NCI-H510A treated with DMSO at 0.1 percent for 48 hours (cell line): ENCODE measurements at regions not wholly inside any gene's neighbourhood (a gene's known extent, or its start where the extent isn't known, plus 50 kb on each side); places are given as distances from the start of the nearest gene placed in this dataset.
"Not testable (repeated sequence)": the region's sequence is repeated elsewhere in the genome, so short reads cannot be mapped to it uniquely, and the experiment has no call there.

Experiments used
- DNase-seq: peaks from one replicate; lab custom pipeline; 2025; lab: John Stamatoyannopoulos, UW

- DNase-seq = no peak
Measured at GRCh38 chr2:221924576-221924975, 352.5 kb upstream of the EPHA4 start.

- DNase-seq = no peak
Measured at GRCh38 chr2:221915926-221916325, 343.8 kb upstream of the EPHA4 start.

GRCh38 chr2:221914334-221914880 is 342.3 kb upstream of the EPHA4 start:
- no peak for DNase-seq

- DNase-seq = no peak
Measured at GRCh38 chr2:221911890-221912289, 339.8 kb upstream of the EPHA4 start.

- DNase-seq = no peak
Measured at GRCh38 chr2:221911321-221911720, 339.2 kb upstream of the EPHA4 start.

GRCh38 chr2:221908518-221908917 is 336.4 kb upstream of the EPHA4 start:
- DNase-seq = no peak

- no peak for DNase-seq
Measured at GRCh38 chr2:221897718-221898117, 325.6 kb upstream of the EPHA4 start.

- peak; percentile 3 for DNase-seq
Measured at GRCh38 chr2:221896505-221897151, 324.5 kb upstream of the EPHA4 start.

- DNase-seq = no peak
Measured at GRCh38 chr2:221895366-221896121, 323.4 kb upstream of the EPHA4 start.

GRCh38 chr2:221893501-221893900 is 321.4 kb upstream of the EPHA4 start:
- no peak for DNase-seq

- DNase-seq = not testable (repeated sequence)
Measured at GRCh38 chr2:221892006-221892405, 319.9 kb upstream of the EPHA4 start.

- no peak for DNase-seq
Measured at GRCh38 chr2:221883976-221884375, 311.9 kb upstream of the EPHA4 start.

GRCh38 chr2:221876016-221876415 is 303.9 kb upstream of the EPHA4 start:
- no peak for DNase-seq

- no peak for DNase-seq
Measured at GRCh38 chr2:221874444-221874843, 302.3 kb upstream of the EPHA4 start.

GRCh38 chr2:221857719-221858118 is 285.6 kb upstream of the EPHA4 start:
- no peak for DNase-seq

- DNase-seq = no peak
Measured at GRCh38 chr2:221853297-221853696, 281.2 kb upstream of the EPHA4 start.

GRCh38 chr2:221851531-221852045 is 279.5 kb upstream of the EPHA4 start:
- DNase-seq = no peak

GRCh38 chr2:221850076-221850475 is 278.0 kb upstream of the EPHA4 start:
- no peak for DNase-seq

- no peak for DNase-seq
Measured at GRCh38 chr2:221848286-221848685, 276.2 kb upstream of the EPHA4 start.

- DNase-seq = no peak
Measured at GRCh38 chr2:221845021-221845365, 272.9 kb upstream of the EPHA4 start.

- DNase-seq = peak; percentile 74
Measured at GRCh38 chr2:221844212-221845020, 272.3 kb upstream of the EPHA4 start.

- DNase-seq = no peak
Measured at GRCh38 chr2:221836095-221836494, 264.0 kb upstream of the EPHA4 start.
